OCI-LY1 (cell line): ENCODE measurements at regions not wholly inside any gene's neighbourhood (a gene's known extent, or its start where the extent isn't known, plus 50 kb on each side); places are given as distances from the start of the nearest gene placed in this dataset.

Experiments used
- EZH2 ChIP-seq: fragments of 200-600 bp; sonication (generic), shearing (Covaris generic); IDR thresholded peaks from 2 replicates; pipeline ENCODE4 v1.8.0; 2017; ENCODE audit warnings: borderline replicate concordance, mixed run types, mild to moderate bottlenecking, antibody characterized with exemption, low read length, moderate library complexity, mixed read lengths
- TF ChIP-seq, protein P1 (sequence below): fragments of 200-600 bp; sonication (generic), shearing (Covaris generic); IDR thresholded peaks from 2 replicates; pipeline ENCODE4 v1.5.1; 2017; ENCODE audit warnings: mild to moderate bottlenecking, antibody characterized with exemption, low read length, moderate library complexity, mixed read lengths

DNA sequence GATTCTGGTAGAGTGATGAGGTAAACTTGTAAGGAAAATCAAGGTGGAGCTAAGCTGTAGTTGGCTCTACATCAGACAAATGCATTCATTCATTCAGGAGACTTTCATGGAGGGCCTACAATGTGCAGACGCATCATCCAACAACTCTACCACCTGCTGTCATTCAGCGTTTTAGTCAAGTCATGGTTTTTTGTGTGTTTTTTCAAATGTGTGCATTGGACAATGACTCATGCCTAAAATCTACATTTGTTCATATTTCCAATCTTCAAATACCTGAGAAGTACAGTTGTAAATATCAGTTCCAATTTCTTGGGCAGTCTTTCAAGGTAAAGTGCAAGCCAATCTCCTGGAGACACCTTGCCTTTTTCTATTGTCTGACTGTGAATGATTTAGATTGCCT is 108.0 kb upstream of the LGALSL start:
- no peak for TF ChIP-seq EZH2
- TF ChIP-seq, protein P1, sequence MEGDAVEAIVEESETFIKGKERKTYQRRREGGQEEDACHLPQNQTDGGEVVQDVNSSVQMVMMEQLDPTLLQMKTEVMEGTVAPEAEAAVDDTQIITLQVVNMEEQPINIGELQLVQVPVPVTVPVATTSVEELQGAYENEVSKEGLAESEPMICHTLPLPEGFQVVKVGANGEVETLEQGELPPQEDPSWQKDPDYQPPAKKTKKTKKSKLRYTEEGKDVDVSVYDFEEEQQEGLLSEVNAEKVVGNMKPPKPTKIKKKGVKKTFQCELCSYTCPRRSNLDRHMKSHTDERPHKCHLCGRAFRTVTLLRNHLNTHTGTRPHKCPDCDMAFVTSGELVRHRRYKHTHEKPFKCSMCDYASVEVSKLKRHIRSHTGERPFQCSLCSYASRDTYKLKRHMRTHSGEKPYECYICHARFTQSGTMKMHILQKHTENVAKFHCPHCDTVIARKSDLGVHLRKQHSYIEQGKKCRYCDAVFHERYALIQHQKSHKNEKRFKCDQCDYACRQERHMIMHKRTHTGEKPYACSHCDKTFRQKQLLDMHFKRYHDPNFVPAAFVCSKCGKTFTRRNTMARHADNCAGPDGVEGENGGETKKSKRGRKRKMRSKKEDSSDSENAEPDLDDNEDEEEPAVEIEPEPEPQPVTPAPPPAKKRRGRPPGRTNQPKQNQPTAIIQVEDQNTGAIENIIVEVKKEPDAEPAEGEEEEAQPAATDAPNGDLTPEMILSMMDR: no peak
